HG03378 (cell line): ENCODE measurements at regions not wholly inside any gene's neighbourhood (a gene's known extent, or its start where the extent isn't known, plus 50 kb on each side); places are given as distances from the start of the nearest gene placed in this dataset.

ENCODE experiments used
- ATAC-seq: cut with Tn5 transposase; IDR thresholded peaks from one replicate; pipeline ENCODE4 v1.9.1; 2021; ENCODE audit warnings: mild to moderate bottlenecking, moderate library complexity; ENCODE audit not compliant: unreplicated experiment

GRCh38 chr1:193335806-193336428 is 149.5 kb upstream of the B3GALT2 start:
- ATAC-seq: no peak

GRCh38 chr1:193333166-193333565 is 146.8 kb upstream of the B3GALT2 start:
- no peak for ATAC-seq

DNA sequence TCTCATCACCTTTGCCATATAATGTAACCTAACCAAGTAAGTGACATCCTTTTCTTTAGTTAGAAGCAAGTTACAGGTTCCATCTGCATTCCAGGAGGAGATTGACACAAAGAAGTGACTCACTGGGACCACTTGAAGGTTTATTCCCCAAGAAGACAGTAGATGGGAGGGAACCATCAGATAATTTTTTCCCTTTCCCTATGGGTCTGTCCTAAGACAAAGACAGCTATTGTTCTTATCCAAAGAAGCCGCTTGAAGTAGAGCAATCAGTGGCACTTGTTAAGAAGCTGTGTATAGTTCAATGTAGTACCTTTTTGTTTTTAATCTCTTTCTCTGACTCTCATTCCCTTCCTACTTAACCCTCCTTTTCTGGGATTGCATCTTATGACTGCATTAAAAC is 139.9 kb upstream of the B3GALT2 start:
- no peak for ATAC-seq

GRCh38 chr1:193325771-193326170 is 139.4 kb upstream of the B3GALT2 start:
- no peak for ATAC-seq

DNA sequence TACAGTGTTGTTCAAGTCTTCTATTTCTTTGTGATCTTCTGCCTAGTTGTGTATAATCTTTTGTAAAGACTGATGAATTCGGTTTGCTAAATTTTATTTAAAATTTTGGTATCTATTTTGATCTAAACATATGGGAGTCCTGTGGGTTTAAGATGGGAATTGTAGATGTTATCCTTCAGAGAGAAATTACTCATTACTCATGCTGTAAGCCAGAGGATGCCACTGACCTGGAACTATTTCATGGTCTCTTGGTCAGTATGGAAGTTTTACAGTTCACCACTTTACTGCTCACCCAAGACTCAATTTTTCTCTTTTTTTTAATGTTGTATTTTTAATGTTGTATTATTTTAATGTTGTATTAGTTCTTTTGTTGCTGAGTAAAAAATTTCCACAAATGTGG is 138.6 kb upstream of the B3GALT2 start:
- ATAC-seq: no peak

DNA sequence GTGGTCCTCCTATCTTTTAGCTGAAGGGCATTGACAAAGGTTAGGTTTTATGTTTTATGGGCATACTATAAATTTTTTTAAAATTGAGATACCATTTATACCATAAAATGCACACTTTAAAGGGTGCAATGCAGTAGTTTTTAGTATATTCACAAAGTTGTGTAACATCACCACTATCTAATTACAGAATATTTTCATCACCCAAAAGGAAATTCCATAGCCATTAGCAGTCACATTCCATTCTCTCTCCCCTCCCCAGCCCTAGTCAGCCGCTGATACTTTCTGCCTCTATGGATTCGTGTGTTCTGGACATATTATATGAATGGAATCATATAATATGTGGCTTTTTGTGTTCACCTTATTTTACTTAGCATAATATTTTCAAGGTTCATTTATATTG is 135.8 kb upstream of the B3GALT2 start:
- ATAC-seq: no peak

DNA sequence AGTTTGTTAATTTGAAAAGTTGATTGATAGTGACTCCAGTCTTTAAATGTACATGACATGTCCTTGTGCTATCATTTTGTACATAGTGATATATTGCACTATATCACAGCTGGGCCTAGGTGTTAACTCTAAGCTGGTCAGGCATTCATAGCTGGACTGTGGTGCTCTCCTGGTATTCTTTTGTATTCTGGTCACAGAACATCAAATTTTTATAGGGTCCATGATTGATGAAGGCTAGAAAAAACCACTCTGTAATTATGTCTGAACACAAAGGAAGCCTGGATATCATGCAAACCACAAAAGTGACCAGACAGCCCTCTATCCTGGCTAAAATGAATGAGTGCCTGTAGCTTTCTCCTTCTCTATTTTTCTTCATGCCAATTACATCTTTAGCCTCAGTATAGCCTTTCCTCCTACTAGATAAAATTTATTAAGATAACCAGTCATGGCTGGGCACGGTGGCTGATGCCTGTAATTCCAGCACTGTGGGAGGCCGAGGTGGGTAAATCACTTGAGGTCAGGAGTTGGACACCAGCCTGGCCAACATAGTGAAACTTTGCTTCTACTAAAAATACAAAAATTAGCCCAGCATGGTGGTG is 134.9 kb upstream of the B3GALT2 start:
- no peak for ATAC-seq

- ATAC-seq: no peak
Observed at GRCh38 chr1:193320270-193320669, 133.9 kb upstream of the B3GALT2 start.

GRCh38 chr1:193318347-193318746 is 131.9 kb upstream of the B3GALT2 start:
- ATAC-seq: no peak

DNA sequence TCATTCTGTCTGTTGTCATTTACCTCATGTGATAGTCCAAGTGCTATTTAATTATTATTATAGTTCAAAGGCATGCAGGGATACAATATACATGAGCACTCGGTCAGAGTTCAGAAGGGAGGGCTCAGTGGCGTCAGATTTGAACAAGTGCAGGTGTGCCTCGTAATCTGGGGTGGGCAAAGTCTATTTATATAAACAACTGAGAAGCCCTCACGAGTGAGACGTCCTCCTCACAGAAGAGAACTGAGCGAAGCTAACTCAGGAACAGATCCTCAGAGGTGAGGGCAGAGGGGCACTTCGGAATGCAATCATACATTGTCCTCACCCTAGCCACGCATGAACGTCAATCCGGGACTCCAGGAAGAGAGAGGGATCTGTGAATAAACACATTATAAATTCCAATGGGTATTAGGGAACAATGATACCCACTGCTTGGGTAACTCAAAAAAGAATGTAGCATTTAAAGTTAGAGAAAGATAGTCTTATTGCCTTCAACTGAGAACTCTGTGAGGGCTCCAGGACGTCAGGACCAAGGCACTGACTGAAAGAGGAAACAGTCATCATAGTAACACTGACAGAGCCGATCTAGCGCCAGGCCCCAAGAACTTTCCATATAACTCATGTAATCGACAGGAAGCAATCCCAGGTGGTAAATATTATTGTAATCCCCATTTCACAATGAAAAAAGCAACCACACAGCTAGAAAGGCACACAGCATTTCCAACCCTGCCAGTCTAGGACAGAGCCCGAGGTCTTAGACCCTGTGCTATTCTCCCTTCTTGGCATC is 127.1 kb upstream of the B3GALT2 start:
- no peak for ATAC-seq

DNA sequence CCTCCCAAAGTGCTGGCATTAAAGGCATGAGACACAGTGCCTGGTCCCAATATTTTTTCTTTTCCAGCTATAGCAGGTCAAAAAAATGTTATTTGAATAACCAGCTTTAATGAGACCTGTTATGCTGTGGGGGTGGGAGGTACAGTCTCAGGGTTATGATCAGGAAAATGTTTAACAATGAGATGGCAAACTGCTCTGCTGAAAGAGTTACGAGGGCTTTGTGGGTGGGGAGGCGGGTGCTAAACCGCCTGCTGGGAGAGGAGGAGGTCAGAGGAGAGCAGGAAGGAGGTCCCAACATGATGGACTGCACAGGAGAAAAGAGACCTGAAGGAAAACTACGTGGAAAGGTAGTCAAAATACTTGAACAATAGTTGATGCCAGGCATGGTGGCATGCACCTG is 126.0 kb upstream of the B3GALT2 start:
- ATAC-seq: no peak

DNA sequence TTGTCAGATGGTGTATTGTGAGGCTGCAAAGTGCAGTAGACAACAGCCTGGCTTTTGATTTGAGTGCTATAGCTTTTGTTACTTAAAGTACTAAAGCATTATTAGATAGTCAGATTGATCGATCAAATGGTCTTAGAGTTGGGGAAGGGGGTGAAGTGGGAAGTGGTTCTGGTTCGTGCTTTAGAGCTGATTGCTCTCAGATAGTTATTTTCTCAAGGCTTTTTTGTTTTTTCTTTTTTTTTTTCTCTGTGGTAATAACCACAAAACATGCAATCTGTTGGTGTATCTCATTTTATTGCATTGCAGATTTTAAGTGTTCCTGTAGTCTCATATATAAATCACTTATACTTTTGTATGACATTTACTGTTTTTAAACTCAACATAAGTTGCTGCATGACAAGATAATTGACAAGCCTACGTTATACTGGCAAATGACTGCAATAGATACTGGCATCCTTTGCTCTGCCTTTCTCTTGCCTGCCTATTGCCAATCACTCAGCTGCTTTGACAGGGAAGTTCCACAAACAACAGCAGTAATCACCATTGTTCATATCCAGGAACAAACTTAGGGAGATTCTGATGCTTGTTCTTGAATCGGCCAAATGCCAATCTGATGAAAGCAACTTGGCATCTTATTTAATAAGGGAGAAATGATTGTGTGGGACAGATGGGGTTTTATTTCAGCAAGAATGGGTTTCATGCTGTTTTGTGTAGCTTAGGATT is 125.0 kb upstream of the B3GALT2 start:
- ATAC-seq: no peak

GRCh38 chr1:193310564-193310963 is 124.2 kb upstream of the B3GALT2 start:
- no peak for ATAC-seq

- ATAC-seq: no peak
Observed at GRCh38 chr1:193309936-193310475, 123.6 kb upstream of the B3GALT2 start.

- no peak for ATAC-seq
Observed at GRCh38 chr1:193308438-193308837, 122.0 kb upstream of the B3GALT2 start.

DNA sequence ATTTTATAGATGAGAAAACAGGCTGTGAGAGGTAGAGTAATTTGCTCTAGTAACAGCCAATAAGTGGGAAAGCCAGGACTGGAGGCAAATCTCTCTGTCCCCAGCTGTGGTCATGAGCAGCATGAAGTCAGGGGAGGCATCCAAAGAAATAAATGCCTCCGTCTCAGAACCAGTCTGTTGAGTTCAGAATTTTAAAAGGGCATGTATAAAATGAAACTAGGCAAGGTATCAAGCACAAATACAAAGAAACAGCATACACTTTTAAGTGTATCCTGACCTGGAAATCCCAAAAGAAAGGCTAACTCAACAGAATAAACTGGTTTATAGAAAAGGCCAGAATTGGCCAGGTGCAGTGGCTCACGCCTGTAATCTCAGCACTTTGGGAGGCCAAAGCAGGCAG is 120.0 kb upstream of the B3GALT2 start:
- ATAC-seq: no peak
